Heart left ventricle (tissue), 13 donors: ENCODE measurements at regions not wholly inside any gene's neighbourhood (a gene's known extent, or its start where the extent isn't known, plus 50 kb on each side); places are given as distances from the start of the nearest gene placed in this dataset.
"Not testable (repeated sequence)": the region's sequence is repeated elsewhere in the genome, so short reads cannot be mapped to it uniquely, and the experiment has no call there.

Experiments used
- CTCF ChIP-seq, 12 donors: fragments of 200-600 bp; sonication (generic) in 4 of 12; IDR thresholded peaks; one replicate each; pipeline versions ENCODE4 v1.5.0 to v1.8.0; 2018 to 2022; ENCODE audit warnings: antibody characterized with exemption in 12 of 12, mild to moderate bottlenecking in 5 of 12
- POLR2A ChIP-seq, 2 donors: fragments of 450-650 bp; IDR thresholded peaks; one replicate each; pipeline ENCODE4 v1.6.1; 2017; ENCODE audit warnings: antibody characterized with exemption in 2 of 2, mild to moderate bottlenecking in 2 of 2, moderate library complexity in 2 of 2
- donor health status: ischemic (EF 13 %, LVEDD 7.1; RV severe dilation, severe dysfunction).
- donor health status: DM: no; HTN: yes; CAD: no.
- donor health status: DM: no; HTN: no; CAD: no.
- donor health status: ischemic (EF 25% LVEDD 6.9; RV normal size, moderate dysfunction).
- donor health status: ischemic (EF 25% LVEDD 5.7; RV mildly dilated, moderate dysfunction).
- donor health status: ischemic (EF 35%, LVEDD 5.7; RV mildly dilated, moderate dysfunction).
- donor health status: nonischemic (EF 11% LVEDD 7.7; RV severe dilation, severe dysfunction).
- donor health status: DM: yes; HTN: yes; CAD: no.
- donor health status: PGD.
- donor health status: ischemic (EF 29% LVEDD 5.4; RV normal size, mild dysfunction).
- donor health status: nonischemic (EF 23%, LVEDD 6.1; RV moderate dilation, normal function).

- TF ChIP-seq CTCF, POLR2A (IDR thresholded peaks at IDR 0.05): not testable (repeated sequence)
Measured at GRCh38 chr1:238902752-238903151, 483.6 kb upstream of the CHRM3 start.
